LNCaP clone FGC (cell line): ENCODE measurements at regions not wholly inside any gene's neighbourhood (a gene's known extent, or its start where the extent isn't known, plus 50 kb on each side); places are given as distances from the start of the nearest gene placed in this dataset.
"Not testable (repeated sequence)": the region's sequence is repeated elsewhere in the genome, so short reads cannot be mapped to it uniquely, and the experiment has no call there.

Experiments
- DNase-seq: peaks from one replicate; pipeline ENCODE4 v3.0.0-alpha.2; 2011; ENCODE audit warnings: low read depth
- H3K4me3 ChIP-seq: 2 replicates; pipeline ENCODE4 v1.5.1; 2011; ENCODE audit warnings: mild to moderate bottlenecking, low read depth, low read length, control low read depth
- CTCF ChIP-seq: IDR thresholded peaks from 2 replicates; pipeline ENCODE4 v1.5.1; 2012; ENCODE audit warnings: mild to moderate bottlenecking; ENCODE audit not compliant: control insufficient read depth, insufficient read depth; ENCODE audit errors: extremely low read depth

DNA sequence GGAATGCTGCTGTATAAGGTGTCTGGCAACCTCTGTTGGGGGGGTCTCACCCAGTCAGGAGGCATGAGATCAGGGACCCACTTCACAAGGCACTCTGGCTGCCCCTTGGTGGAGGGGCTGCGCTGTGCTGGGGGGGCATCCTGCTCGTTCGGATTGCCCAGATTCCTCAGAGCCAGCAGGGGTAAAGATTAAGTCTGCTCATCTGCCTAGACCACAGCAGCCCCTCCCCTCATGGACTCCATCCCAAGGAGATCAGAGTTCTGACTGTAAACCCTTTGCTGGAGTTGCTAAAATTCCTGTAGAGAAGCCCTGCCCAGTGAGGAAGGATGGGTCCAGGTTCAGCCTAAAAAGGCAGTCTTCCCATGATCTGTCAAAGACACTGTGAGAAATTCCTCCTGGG, 262.0 kb upstream of the C9orf72 start:
- H3K4me3 ChIP-seq, result no peak overlapping the region
- no peak for TF ChIP-seq CTCF
- DNase-seq, result no peak

DNA sequence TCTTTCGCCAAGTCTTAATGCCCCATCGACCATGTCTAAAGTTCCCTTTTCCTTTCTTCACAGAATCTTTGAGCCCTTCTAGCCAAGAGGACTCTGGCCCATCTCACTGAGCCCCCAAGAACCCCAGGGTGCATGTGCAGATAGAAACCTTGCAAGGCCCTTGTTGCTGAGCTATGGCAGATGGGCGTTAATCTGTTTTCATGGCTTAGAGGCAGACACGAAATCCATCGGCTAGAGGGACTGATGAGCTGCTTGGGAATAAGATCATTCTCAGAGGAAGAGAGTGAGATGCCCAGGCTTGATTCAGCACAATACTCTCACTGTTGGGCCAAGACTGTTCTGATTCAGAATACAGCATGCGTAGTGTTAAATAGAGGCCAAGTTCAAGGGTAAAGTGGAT, 262.5 kb upstream of the C9orf72 start:
- no peak overlapping the region for H3K4me3 ChIP-seq
- no peak for DNase-seq
- no peak for TF ChIP-seq CTCF

GRCh38 chr9:27836661-27837401, 263.6 kb upstream of the C9orf72 start:
- no peak overlapping the region for H3K4me3 ChIP-seq
- TF ChIP-seq CTCF, result no peak
- DNase-seq, result no peak

DNA sequence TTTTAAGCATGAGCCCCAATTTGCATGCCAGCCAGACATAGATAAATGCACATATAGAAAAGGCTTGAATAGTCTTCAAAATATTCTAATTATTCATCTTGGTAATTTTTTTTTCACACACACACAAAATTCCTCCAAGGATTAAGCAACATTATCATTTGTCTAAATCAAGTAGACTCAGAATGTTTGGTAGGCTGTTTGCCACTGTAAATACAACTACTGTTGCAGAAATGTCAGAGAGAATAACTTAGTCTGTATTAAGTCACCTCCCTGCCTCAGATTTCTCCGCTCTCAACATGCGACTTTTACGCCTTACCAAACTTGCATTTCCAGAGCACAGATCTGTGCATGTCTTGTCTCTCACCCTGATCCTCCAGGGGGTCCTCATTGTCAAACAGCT, 265.6 kb upstream of the C9orf72 start:
- TF ChIP-seq CTCF, result no peak
- no peak for DNase-seq
- no peak overlapping the region for H3K4me3 ChIP-seq

GRCh38 chr9:27839767-27840166, 266.5 kb upstream of the C9orf72 start:
- H3K4me3 ChIP-seq, DNase-seq: not testable (repeated sequence)

GRCh38 chr9:27844797-27845196, 271.5 kb upstream of the C9orf72 start:
- no peak overlapping the region for H3K4me3 ChIP-seq
- TF ChIP-seq CTCF, result no peak
- DNase-seq, result no peak

DNA sequence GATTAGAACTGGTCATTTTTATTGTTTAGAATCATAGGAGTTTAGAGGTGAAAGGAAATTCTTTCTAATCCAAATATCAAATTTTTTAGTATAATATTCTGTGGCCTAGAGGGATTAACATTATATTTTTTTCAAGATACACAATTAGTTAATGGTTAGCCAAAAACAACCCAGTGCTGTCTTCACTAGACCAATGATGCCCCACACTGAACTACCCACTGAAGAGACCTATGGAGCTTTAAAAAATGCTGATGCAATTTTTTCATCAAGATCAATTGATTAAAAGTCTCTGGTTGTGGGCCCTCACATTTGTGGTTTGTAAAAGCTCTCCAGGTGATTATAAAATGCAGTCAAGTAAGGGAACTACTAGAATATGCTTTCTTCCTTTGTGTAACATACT, 274.1 kb upstream of the C9orf72 start:
- no peak for DNase-seq
- no peak for TF ChIP-seq CTCF
- no peak overlapping the region for H3K4me3 ChIP-seq
